ENCODE measurements at regions not wholly inside any gene's neighbourhood (a gene's known extent, or its start where the extent isn't known, plus 50 kb on each side); places are given as distances from the start of the nearest gene placed in this dataset.

DNA sequence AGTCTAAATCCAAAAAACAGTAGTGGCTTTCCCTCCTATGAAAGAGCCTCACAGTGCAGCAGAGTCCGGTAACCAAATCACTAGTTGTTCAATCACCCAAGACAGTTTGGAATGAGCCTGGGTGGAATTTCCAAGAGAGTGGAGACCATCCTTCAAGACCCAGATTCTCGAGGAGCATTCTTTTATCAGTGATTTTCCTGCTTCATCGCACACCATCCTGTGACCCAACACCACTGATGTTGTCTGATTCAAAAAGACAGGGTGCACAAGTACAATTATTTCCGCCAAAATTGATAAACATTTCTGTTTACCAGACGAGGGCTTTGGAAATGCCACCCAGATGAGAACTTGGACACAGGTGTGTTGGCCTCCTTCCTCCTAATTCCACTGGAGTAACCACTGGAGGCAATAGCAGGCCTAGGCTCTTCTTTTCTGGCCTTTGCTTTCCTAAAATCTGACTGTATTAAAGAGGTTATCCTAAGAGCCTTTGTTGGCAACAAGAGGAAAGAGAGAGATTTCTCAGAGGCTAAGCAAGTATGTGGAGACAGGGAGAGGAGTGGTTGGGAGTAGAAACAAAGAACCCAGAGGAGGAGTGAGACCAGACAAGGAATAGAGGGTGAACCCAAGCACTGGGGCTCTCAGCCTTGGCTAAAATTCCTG, 56.3 kb upstream of the S1PR3 start:
- no peak for DNase-seq

DNA sequence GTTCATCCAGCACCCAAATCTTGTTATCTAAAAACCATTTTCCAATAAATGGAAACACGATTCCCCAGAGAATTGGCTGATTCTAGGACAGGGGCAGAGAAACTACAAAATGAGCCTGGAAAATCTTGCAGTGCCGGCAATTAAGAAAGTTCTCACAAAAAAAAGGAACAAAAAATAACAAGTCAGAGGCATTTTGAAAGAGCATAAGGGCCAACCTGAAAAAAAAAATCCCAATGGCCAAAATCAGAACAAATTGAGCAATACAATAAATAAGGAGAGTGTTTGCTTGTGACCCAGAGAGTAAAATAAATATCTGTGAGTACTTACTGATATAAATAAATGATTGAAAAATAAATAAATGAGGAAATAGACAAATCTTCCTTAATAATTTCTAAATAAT, 55.1 kb upstream of the S1PR3 start:
- DNase-seq = no peak

DNA sequence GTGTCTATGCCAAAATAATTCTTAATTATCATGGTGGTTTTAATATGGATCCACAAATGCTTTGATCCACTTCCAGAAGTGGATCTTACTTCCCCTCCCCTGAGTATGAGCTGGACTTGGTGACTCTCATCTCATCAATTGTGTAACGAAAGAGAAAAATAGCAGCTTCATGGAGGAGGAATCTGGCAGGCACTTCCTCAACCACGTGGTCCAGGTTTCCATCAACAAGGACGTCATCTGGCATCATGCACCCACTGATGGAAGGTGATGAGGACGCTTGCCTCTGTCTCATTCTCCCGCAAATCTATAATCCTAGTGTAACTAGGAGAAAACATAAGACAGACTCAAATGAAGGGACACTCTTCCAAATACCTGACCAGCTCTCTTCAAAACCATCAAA, 54.6 kb upstream of the S1PR3 start:
- no peak for DNase-seq

DNA sequence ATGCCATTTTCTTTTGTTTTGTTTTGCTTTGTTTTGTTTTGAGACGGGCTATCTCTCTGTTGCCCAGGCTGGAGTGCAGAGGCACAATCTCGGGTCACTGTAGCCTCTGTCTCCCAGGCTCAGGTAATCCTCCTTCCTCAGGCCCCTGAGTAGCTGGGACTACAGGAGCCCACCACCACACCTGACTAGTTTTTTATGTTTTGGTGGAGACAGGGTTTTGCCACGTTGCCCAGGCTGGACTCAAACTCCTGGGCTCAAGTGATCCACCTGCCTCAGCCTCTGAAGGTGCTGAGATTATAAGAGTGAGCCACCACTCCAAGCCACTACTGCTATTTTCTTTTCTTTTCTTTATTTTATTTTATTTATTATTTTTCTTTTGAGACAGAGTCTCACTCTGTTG, 54.0 kb upstream of the S1PR3 start:
- no peak for DNase-seq

DNA sequence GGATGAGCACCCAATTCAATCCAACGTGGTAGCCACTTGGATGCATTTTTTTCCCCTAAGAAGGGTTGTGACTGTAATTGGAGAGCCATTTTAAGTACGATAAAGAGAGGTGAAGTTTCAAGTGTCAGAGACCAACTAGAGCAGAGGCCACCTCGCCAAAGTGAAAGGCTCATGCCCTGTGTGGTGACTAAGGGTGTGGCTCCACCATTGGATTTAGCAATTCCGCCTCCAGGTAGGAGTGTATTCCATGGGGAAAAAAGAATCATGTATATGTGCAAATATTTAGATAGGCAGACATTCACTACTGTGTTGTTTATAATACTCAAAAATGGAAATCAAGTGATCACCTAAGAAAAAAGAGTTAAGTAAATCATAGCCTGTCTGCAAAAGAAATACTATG, 53.1 kb upstream of the S1PR3 start:
- no peak for DNase-seq

All from activated CD4-positive, alpha-beta T cell treated with anti-CD3 and anti-CD28 coated beads, Interleukin-2, amount 50 U/mL, for 4 hours (primary cell).